ENCODE measurements at regions not wholly inside any gene's neighbourhood (a gene's known extent, or its start where the extent isn't known, plus 50 kb on each side); places are given as distances from the start of the nearest gene placed in this dataset.

GRCh38 chr15:47954196-47954595, 166.6 kb upstream of the SLC24A5 start:
- Histone ChIP-seq H3K4me2 (peak overlapping the region; percentile 14), H3K27me3 (no peaks in the 10 kb centered on the region), H3K27ac (no peak overlapping the region), H3K9ac (no peak overlapping the region), H3K4me1 (peaks cover 19% of the 10 kb centered on the region), H3K4me3 (no peak overlapping the region), H4K20me1 (ENCODE audit: low read depth) (no peaks in the 10 kb centered on the region), H3K9me3 (ENCODE audit: low read depth) (no peaks in the 10 kb centered on the region), H3F3A (ENCODE audit: low read depth) (no peaks in the 10 kb centered on the region), H2AFZ (replicated peaks) (no peak overlapping the region), H3K36me3 (no peaks in the 10 kb centered on the region), H3K79me2 (ENCODE audit: low read depth) (no peaks in the 10 kb centered on the region)
- no peak overlapping the region for H3K4me3 Mint-ChIP-seq
- no peaks in the 10 kb centered on the region for H3K36me3 Mint-ChIP-seq
- no peak for TF ChIP-seq EZH2 (IDR thresholded peaks at IDR 0.05)
- TF ChIP-seq EZH2phosphoT487 (IDR thresholded peaks at IDR 0.05) = no peak
- TF ChIP-seq CTCF (IDR thresholded peaks at IDR 0.05) = no peak
- no peak for DNase-seq (ENCODE audit: low spot score)
- no peak overlapping the region for H3K27ac Mint-ChIP-seq
- H3K4me1 Mint-ChIP-seq = peaks cover 21% of the 10 kb centered on the region
- H3K27me3 Mint-ChIP-seq (ENCODE audit: insufficient read depth, low read depth) = peaks cover 4% of the 10 kb centered on the region
- H3K9me3 Mint-ChIP-seq = peaks cover 2% of the 10 kb centered on the region

- H3K27ac Mint-ChIP-seq = no peak overlapping the region
- Histone ChIP-seq H3K4me1 (peaks cover 19% of the 10 kb centered on the region), H3F3A (ENCODE audit: low read depth) (no peaks in the 10 kb centered on the region), H2AFZ (replicated peaks) (no peak overlapping the region), H3K9ac (no peak overlapping the region), H3K36me3 (no peaks in the 10 kb centered on the region), H3K9me3 (ENCODE audit: low read depth) (no peaks in the 10 kb centered on the region), H4K20me1 (ENCODE audit: low read depth) (no peaks in the 10 kb centered on the region), H3K27me3 (no peaks in the 10 kb centered on the region), H3K4me3 (no peak overlapping the region), H3K27ac (no peak overlapping the region), H3K79me2 (ENCODE audit: low read depth) (no peaks in the 10 kb centered on the region), H3K4me2 (peak overlapping the region; percentile 14)
- peak; percentile 11 for DNase-seq (ENCODE audit: low spot score)
- no peak overlapping the region for H3K4me3 Mint-ChIP-seq
- peaks cover 3% of the 10 kb centered on the region for H3K27me3 Mint-ChIP-seq (ENCODE audit: insufficient read depth, low read depth)
- peaks cover 14% of the 10 kb centered on the region for H3K4me1 Mint-ChIP-seq
- no peak for TF ChIP-seq CTCF (IDR thresholded peaks at IDR 0.05)
- H3K36me3 Mint-ChIP-seq = no peaks in the 10 kb centered on the region
- peaks cover 2% of the 10 kb centered on the region for H3K9me3 Mint-ChIP-seq
Observed at GRCh38 chr15:47955021-47955420, 165.8 kb upstream of the SLC24A5 start.

GRCh38 chr15:47959617-47960413, 161.0 kb upstream of the SLC24A5 start:
- no peaks in the 10 kb centered on the region for H4K20me1 ChIP-seq (ENCODE audit: low read depth)
- no peaks in the 10 kb centered on the region for H3K36me3 ChIP-seq
- no peak overlapping the region for H2AFZ ChIP-seq (replicated peaks)
- H3K9ac ChIP-seq = no peak overlapping the region
- H3K36me3 Mint-ChIP-seq = no peaks in the 10 kb centered on the region
- no peak overlapping the region for H3K4me3 ChIP-seq
- H3K9me3 ChIP-seq (ENCODE audit: low read depth) = no peaks in the 10 kb centered on the region
- H3K27ac Mint-ChIP-seq = no peak overlapping the region
- peaks cover 4% of the 10 kb centered on the region for H3F3A ChIP-seq (ENCODE audit: low read depth)
- H3K27ac ChIP-seq = no peak overlapping the region
- peaks cover 20% of the 10 kb centered on the region for H3K4me1 ChIP-seq
- H3K9me3 Mint-ChIP-seq = no peaks in the 10 kb centered on the region
- no peaks in the 10 kb centered on the region for H3K27me3 ChIP-seq
- DNase-seq (ENCODE audit: low spot score) = no peak
- H3K4me3 Mint-ChIP-seq = no peak overlapping the region
- TF ChIP-seq CTCF (IDR thresholded peaks at IDR 0.05) (no peak), EZH2phosphoT487 (IDR thresholded peaks at IDR 0.05) (no peak), EZH2 (IDR thresholded peaks at IDR 0.05) (no peak)
- no peaks in the 10 kb centered on the region for H3K79me2 ChIP-seq (ENCODE audit: low read depth)
- no peak overlapping the region for H3K4me2 ChIP-seq
- H3K4me1 Mint-ChIP-seq = peaks cover 11% of the 10 kb centered on the region
- no peaks in the 10 kb centered on the region for H3K27me3 Mint-ChIP-seq (ENCODE audit: insufficient read depth, low read depth)
